WTC11 (cell line): ENCODE measurements at regions not wholly inside any gene's neighbourhood (a gene's known extent, or its start where the extent isn't known, plus 50 kb on each side); places are given as distances from the start of the nearest gene placed in this dataset.

Experiments used
- ATAC-seq: fragments of 200-7000 bp; cut with Tn5 transposase; 2 replicates; pipeline ENCODE4 v1.10.0; 2021; ENCODE audit warnings: mild to moderate bottlenecking, moderate library complexity
- CTCF ChIA-PET: fragments of 300-600 bp; sonication (Branson Sonifier 250); formaldehyde crosslinking; loops from one replicate; lab custom pipeline; 2021; ENCODE audit warnings: antibody characterized with exemption; lab: Charles Lee
- POLR2A ChIA-PET: fragments of 350-600 bp; sonication (Branson Sonifier 250); formaldehyde crosslinking; loops from one replicate; lab custom pipeline; 2021; ENCODE audit warnings: antibody characterized with exemption; lab: Charles Lee
- DNase-seq: peaks from one replicate; pipeline ENCODE4 v3.0.0; 2021; ENCODE audit warnings: low spot score
- H3K27ac Mint-ChIP-seq: 2 replicates; pipeline ENCODE4 v1.8.0; 2021; ENCODE audit warnings: mixed read lengths
- H3K27me3 Mint-ChIP-seq: 2 replicates; pipeline ENCODE4 v1.8.0; 2021; ENCODE audit warnings: low read depth, mild to moderate bottlenecking, moderate library complexity, mixed read lengths
- H3K36me3 Mint-ChIP-seq: 2 replicates; pipeline ENCODE4 v1.8.0; 2021; ENCODE audit warnings: mixed read lengths
- H3K4me1 Mint-ChIP-seq: 2 replicates; pipeline ENCODE4 v1.8.0; 2022; ENCODE audit warnings: mixed read lengths
- H3K4me3 Mint-ChIP-seq: 2 replicates; pipeline ENCODE4 v1.8.0; 2021; ENCODE audit warnings: mild to moderate bottlenecking, moderate library complexity, mixed read lengths
- H3K9me3 Mint-ChIP-seq: 2 replicates; pipeline ENCODE4 v1.8.0; 2021; ENCODE audit warnings: mixed read lengths
- CBFB ChIP-seq: sonication (generic); formaldehyde crosslinking; IDR thresholded peaks from 2 replicates; pipeline ENCODE4 v1.8.1; 2022; ENCODE audit warnings: mild to moderate bottlenecking, low read depth, missing genetic modification reagents
- CDX4 ChIP-seq: fragments of 250-450 bp; sonication (Bioruptor Pico); IDR thresholded peaks from 2 replicates; pipeline ENCODE4 v1.9.0; 2021; ENCODE audit warnings: moderate library complexity, mild to moderate bottlenecking, inconsistent platforms, borderline replicate concordance
- CREB1 ChIP-seq: sonication (generic); formaldehyde crosslinking; IDR thresholded peaks from 2 replicates; pipeline ENCODE4 v1.8.0; 2023; ENCODE audit warnings: mild to moderate bottlenecking, missing genetic modification reagents
- E2F4 ChIP-seq: sonication (generic); formaldehyde crosslinking; IDR thresholded peaks from 2 replicates; pipeline ENCODE4 v1.8.1; 2022; ENCODE audit warnings: low read depth, mild to moderate bottlenecking, moderate library complexity, missing genetic modification reagents, borderline replicate concordance
- EMX1 ChIP-seq: fragments of 250-450 bp; sonication (Bioruptor Pico); IDR thresholded peaks from 2 replicates; pipeline ENCODE4 v1.8.0; 2021; ENCODE audit warnings: mild to moderate bottlenecking
- ERG ChIP-seq: fragments of 250-450 bp; sonication (Bioruptor Pico); IDR thresholded peaks from 2 replicates; pipeline ENCODE4 v1.8.0; 2021; ENCODE audit warnings: mild to moderate bottlenecking
- ETV6 ChIP-seq: sonication (generic); formaldehyde crosslinking; IDR thresholded peaks from 2 replicates; pipeline ENCODE4 v1.8.1; 2022; ENCODE audit warnings: mild to moderate bottlenecking, missing genetic modification reagents
- FOXJ3 ChIP-seq: sonication (generic); formaldehyde crosslinking; IDR thresholded peaks from 2 replicates; pipeline ENCODE4 v1.9.0; 2021; ENCODE audit warnings: missing genetic modification reagents, mild to moderate bottlenecking, borderline replicate concordance
- FOXP1 ChIP-seq: sonication (generic); formaldehyde crosslinking; IDR thresholded peaks from 2 replicates; pipeline ENCODE4 v1.8.0; 2022; ENCODE audit warnings: missing genetic modification reagents, mild to moderate bottlenecking, moderate library complexity, borderline replicate concordance
- GABPB1 ChIP-seq: sonication (generic); formaldehyde crosslinking; IDR thresholded peaks from 2 replicates; pipeline ENCODE4 v1.8.1; 2023; ENCODE audit warnings: mild to moderate bottlenecking, missing genetic modification reagents
- GTF2I ChIP-seq: fragments of 250-450 bp; sonication (Bioruptor Pico); conservative IDR thresholded peaks from 2 replicates; pipeline ENCODE4 v1.4.0; 2021; ENCODE audit warnings: mild to moderate bottlenecking
- NFE2L1 ChIP-seq: sonication (generic); formaldehyde crosslinking; IDR thresholded peaks from 2 replicates; pipeline ENCODE4 v1.8.1; 2023; ENCODE audit warnings: missing genetic modification reagents
- NFYB ChIP-seq: sonication (generic); formaldehyde crosslinking; conservative IDR thresholded peaks from 2 replicates; pipeline ENCODE4 v1.8.0; 2022; ENCODE audit warnings: low read depth, missing genetic modification reagents
- PREB ChIP-seq: sonication (generic); formaldehyde crosslinking; IDR thresholded peaks from 2 replicates; pipeline ENCODE4 v1.8.1; 2022; ENCODE audit warnings: mild to moderate bottlenecking, missing genetic modification reagents, moderate library complexity, borderline replicate concordance
- PRRX2 ChIP-seq: fragments of 250-450 bp; sonication (Bioruptor Pico); IDR thresholded peaks from 2 replicates; pipeline ENCODE4 v1.8.0; 2021; ENCODE audit warnings: mild to moderate bottlenecking
- SMAD4 ChIP-seq: sonication (generic); formaldehyde crosslinking; IDR thresholded peaks from 2 replicates; pipeline ENCODE4 v1.8.0; 2022; ENCODE audit warnings: mild to moderate bottlenecking, missing genetic modification reagents
- SOX15 ChIP-seq: fragments of 250-450 bp; sonication (Bioruptor Pico); IDR thresholded peaks from 2 replicates; pipeline ENCODE4 v1.9.0; 2021; ENCODE audit warnings: mild to moderate bottlenecking
- SP1 ChIP-seq: sonication (generic); formaldehyde crosslinking; conservative IDR thresholded peaks from 2 replicates; pipeline ENCODE4 v1.8.1; 2022; ENCODE audit warnings: missing genetic modification reagents
- TEAD4 ChIP-seq: sonication (generic); formaldehyde crosslinking; IDR thresholded peaks from 2 replicates; pipeline ENCODE4 v1.8.0; 2022; ENCODE audit warnings: mild to moderate bottlenecking, missing genetic modification reagents
- TP53 ChIP-seq: sonication (generic); formaldehyde crosslinking; IDR thresholded peaks from 2 replicates; pipeline ENCODE4 v1.8.1; 2023; ENCODE audit warnings: mild to moderate bottlenecking, missing genetic modification reagents
- ZNF423 ChIP-seq: fragments of 250-450 bp; sonication (Bioruptor Pico); IDR thresholded peaks from 2 replicates; pipeline ENCODE4 v2.1.2; 2022; ENCODE audit warnings: mild to moderate bottlenecking, moderate library complexity
- TF ChIP-seq, protein P1 (sequence below): fragments of 250-450 bp; sonication (Bioruptor Pico); IDR thresholded peaks from 2 replicates; pipeline ENCODE4 v1.9.0; 2021; ENCODE audit warnings: mild to moderate bottlenecking, borderline replicate concordance

- H3K36me3 Mint-ChIP-seq, result no peaks in the 10 kb centered on the region
- POLR2A ChIA-PET, result no interaction called here
Observed at GRCh38 chr4:66059136-66059535, 388.8 kb upstream of the EPHA5 start.

GRCh38 chr4:66055999-66056398 lies 385.7 kb upstream of the EPHA5 start:
- H3K36me3 Mint-ChIP-seq, result no peaks in the 10 kb centered on the region
- no peak for ATAC-seq
- no peak overlapping the region for H3K27ac Mint-ChIP-seq
- no peak for DNase-seq
- 0 out of 2 replicates have a peak, but pooled peaks cover 4% of the 10 kb centered on the region for H3K9me3 Mint-ChIP-seq
- no peaks in the 10 kb centered on the region for H3K27me3 Mint-ChIP-seq
- ChIA-PET CTCF (no interaction called here), POLR2A (no interaction called here)
- H3K4me3 Mint-ChIP-seq, result no peak overlapping the region
- no peaks in the 10 kb centered on the region for H3K4me1 Mint-ChIP-seq
- no peak for TF ChIP-seq E2F4 (CRISPR knock-in tag)
- no peak for TF ChIP-seq GABPB1 (CRISPR knock-in tag)
- TF ChIP-seq ERG, result no peak
- no peak for TF ChIP-seq NFYB (CRISPR knock-in tag)
- no peak for TF ChIP-seq EMX1 (CRISPR knock-in tag)
- no peak for TF ChIP-seq SP1
- TF ChIP-seq CBFB, result no peak
- no peak for TF ChIP-seq CDX4 (CRISPR knock-in tag)
- TF ChIP-seq PRRX2 (CRISPR knock-in tag), result no peak
- no peak for TF ChIP-seq TP53 (CRISPR knock-in tag)
- no peak for TF ChIP-seq FOXJ3 (CRISPR knock-in tag)
- no peak for TF ChIP-seq GTF2I (CRISPR knock-in tag)
- no peak for TF ChIP-seq ZNF423 (CRISPR knock-in tag)

More at GRCh38 chr4:66059136-66059535, 388.8 kb upstream of the EPHA5 start:
- H3K9me3 Mint-ChIP-seq, result 0 out of 2 replicates have a peak, but pooled peaks cover 4% of the 10 kb centered on the region
- no peak overlapping the region for H3K27ac Mint-ChIP-seq
- H3K27me3 Mint-ChIP-seq, result no peaks in the 10 kb centered on the region
- DNase-seq (no peak), ATAC-seq (no peak)
- TF ChIP-seq ETV6 (no peak), GTF2I (CRISPR knock-in tag) (no peak), FOXP1 (CRISPR knock-in tag) (no peak), TEAD4 (CRISPR knock-in tag) (no peak), CREB1 (CRISPR knock-in tag) (no peak), E2F4 (CRISPR knock-in tag) (no peak), NFE2L1 (CRISPR knock-in tag) (no peak), SMAD4 (CRISPR knock-in tag) (no peak), PRRX2 (CRISPR knock-in tag) (no peak), SOX15 (CRISPR knock-in tag) (no peak), PREB (no peak)
- TF ChIP-seq, protein P1, sequence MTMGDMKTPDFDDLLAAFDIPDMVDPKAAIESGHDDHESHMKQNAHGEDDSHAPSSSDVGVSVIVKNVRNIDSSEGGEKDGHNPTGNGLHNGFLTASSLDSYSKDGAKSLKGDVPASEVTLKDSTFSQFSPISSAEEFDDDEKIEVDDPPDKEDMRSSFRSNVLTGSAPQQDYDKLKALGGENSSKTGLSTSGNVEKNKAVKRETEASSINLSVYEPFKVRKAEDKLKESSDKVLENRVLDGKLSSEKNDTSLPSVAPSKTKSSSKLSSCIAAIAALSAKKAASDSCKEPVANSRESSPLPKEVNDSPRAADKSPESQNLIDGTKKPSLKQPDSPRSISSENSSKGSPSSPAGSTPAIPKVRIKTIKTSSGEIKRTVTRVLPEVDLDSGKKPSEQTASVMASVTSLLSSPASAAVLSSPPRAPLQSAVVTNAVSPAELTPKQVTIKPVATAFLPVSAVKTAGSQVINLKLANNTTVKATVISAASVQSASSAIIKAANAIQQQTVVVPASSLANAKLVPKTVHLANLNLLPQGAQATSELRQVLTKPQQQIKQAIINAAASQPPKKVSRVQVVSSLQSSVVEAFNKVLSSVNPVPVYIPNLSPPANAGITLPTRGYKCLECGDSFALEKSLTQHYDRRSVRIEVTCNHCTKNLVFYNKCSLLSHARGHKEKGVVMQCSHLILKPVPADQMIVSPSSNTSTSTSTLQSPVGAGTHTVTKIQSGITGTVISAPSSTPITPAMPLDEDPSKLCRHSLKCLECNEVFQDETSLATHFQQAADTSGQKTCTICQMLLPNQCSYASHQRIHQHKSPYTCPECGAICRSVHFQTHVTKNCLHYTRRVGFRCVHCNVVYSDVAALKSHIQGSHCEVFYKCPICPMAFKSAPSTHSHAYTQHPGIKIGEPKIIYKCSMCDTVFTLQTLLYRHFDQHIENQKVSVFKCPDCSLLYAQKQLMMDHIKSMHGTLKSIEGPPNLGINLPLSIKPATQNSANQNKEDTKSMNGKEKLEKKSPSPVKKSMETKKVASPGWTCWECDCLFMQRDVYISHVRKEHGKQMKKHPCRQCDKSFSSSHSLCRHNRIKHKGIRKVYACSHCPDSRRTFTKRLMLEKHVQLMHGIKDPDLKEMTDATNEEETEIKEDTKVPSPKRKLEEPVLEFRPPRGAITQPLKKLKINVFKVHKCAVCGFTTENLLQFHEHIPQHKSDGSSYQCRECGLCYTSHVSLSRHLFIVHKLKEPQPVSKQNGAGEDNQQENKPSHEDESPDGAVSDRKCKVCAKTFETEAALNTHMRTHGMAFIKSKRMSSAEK (CRISPR knock-in tag), result no peak
- 0 out of 2 replicates have a peak, but pooled peaks cover 2% of the 10 kb centered on the region for H3K4me1 Mint-ChIP-seq
- no peak overlapping the region for H3K4me3 Mint-ChIP-seq
- CTCF ChIA-PET, result no interaction called here
